ENCODE measurements at regions not wholly inside any gene's neighbourhood (a gene's known extent, or its start where the extent isn't known, plus 50 kb on each side); places are given as distances from the start of the nearest gene placed in this dataset.

GRCh38 chr12:42957561-42958290 is 368.2 kb upstream of the PRICKLE1 start:
- DNase-seq, result no peak

GRCh38 chr12:42957136-42957535 is 367.6 kb upstream of the PRICKLE1 start:
- DNase-seq, result no peak

- no peak for DNase-seq
Measured at GRCh38 chr12:42953021-42953420, 363.5 kb upstream of the PRICKLE1 start.

- no peak for DNase-seq
Measured at GRCh38 chr12:42946871-42947381, 357.4 kb upstream of the PRICKLE1 start.

GRCh38 chr12:42945927-42946326 is 356.4 kb upstream of the PRICKLE1 start:
- no peak for DNase-seq

GRCh38 chr12:42944516-42944915 is 355.0 kb upstream of the PRICKLE1 start:
- DNase-seq, result no peak

- no peak for DNase-seq
Measured at GRCh38 chr12:42936991-42937390, 347.4 kb upstream of the PRICKLE1 start.

GRCh38 chr12:42936260-42936659 is 346.7 kb upstream of the PRICKLE1 start:
- DNase-seq, result no peak

GRCh38 chr12:42935756-42936155 is 346.2 kb upstream of the PRICKLE1 start:
- DNase-seq, result no peak

- no peak for DNase-seq
Measured at GRCh38 chr12:42935090-42935489, 345.5 kb upstream of the PRICKLE1 start.

GRCh38 chr12:42933461-42934081 is 344.0 kb upstream of the PRICKLE1 start:
- DNase-seq, result no peak

GRCh38 chr12:42932936-42933335 is 343.4 kb upstream of the PRICKLE1 start:
- no peak for DNase-seq

- DNase-seq, result no peak
Measured at GRCh38 chr12:42926232-42926631, 336.7 kb upstream of the PRICKLE1 start.

GRCh38 chr12:42924482-42924881 is 334.9 kb upstream of the PRICKLE1 start:
- no peak for DNase-seq

GRCh38 chr12:42923583-42923982 is 334.0 kb upstream of the PRICKLE1 start:
- DNase-seq, result no peak

- no peak for DNase-seq
Measured at GRCh38 chr12:42923156-42923555, 333.6 kb upstream of the PRICKLE1 start.

- no peak for DNase-seq
Measured at GRCh38 chr12:42922505-42922850, 332.9 kb upstream of the PRICKLE1 start.

- no peak for DNase-seq
Measured at GRCh38 chr12:42921741-42922504, 332.4 kb upstream of the PRICKLE1 start.

GRCh38 chr12:42919691-42920090 is 330.1 kb upstream of the PRICKLE1 start:
- DNase-seq, result no peak

GRCh38 chr12:42918443-42918842 is 328.9 kb upstream of the PRICKLE1 start:
- no peak for DNase-seq

GRCh38 chr12:42916143-42916542 is 326.6 kb upstream of the PRICKLE1 start:
- no peak for DNase-seq

GRCh38 chr12:42915426-42915825 is 325.9 kb upstream of the PRICKLE1 start:
- no peak for DNase-seq

- DNase-seq, result no peak
Measured at GRCh38 chr12:42912367-42912766, 322.8 kb upstream of the PRICKLE1 start.

GRCh38 chr12:42910656-42911055 is 321.1 kb upstream of the PRICKLE1 start:
- DNase-seq, result no peak
